ENCODE measurements at regions not wholly inside any gene's neighbourhood (a gene's known extent, or its start where the extent isn't known, plus 50 kb on each side); places are given as distances from the start of the nearest gene placed in this dataset.
"Not testable (repeated sequence)": the region's sequence is repeated elsewhere in the genome, so short reads cannot be mapped to it uniquely, and the experiment has no call there.

- CTCF ChIA-PET: interaction anchor here (1.2 to 2.1 kb wide), 2 partner anchors 12 to 54 kb away, joined by 3 to 7 read pairs; no protein-coding TSS in a partner anchor
- Mint-ChIP-seq H3K27me3 (no peaks in the 10 kb centered on the region), H3K4me3 (peak overlapping the region; percentile 27), H3K9me3 (ENCODE audit: low read depth) (no peaks in the 10 kb centered on the region), H3K4me1 (peaks cover 42% of the 10 kb centered on the region), H3K36me3 (peaks cover 17% of the 10 kb centered on the region), H3K27ac (peak overlapping the region; percentile 91)
- ATAC-seq (peak; percentile 88), DNase-seq (peak; percentile 85)
These were observed 1104.1 kb upstream of the TMEM132C start for GRCh38 chr12:127162902-127163301.

- peak overlapping the region; percentile 79 for H3K27ac Mint-ChIP-seq
- peaks cover 16% of the 10 kb centered on the region for H3K36me3 Mint-ChIP-seq
- CTCF ChIA-PET: interaction anchor here (1.0 kb wide), 1 partner anchor 24 kb away, joined by 3 read pairs; no protein-coding TSS in a partner anchor
- H3K9me3 Mint-ChIP-seq (ENCODE audit: low read depth): no peaks in the 10 kb centered on the region
- peak overlapping the region; percentile 74 for H3K4me3 Mint-ChIP-seq
- ATAC-seq: peak; percentile 83
- H3K4me1 Mint-ChIP-seq: peaks cover 41% of the 10 kb centered on the region
- DNase-seq: peak; percentile 87
- H3K27me3 Mint-ChIP-seq: peaks cover 17% of the 10 kb centered on the region
These were observed 1101.2 kb upstream of the TMEM132C start for GRCh38 chr12:127165567-127166392.

GRCh38 chr12:127169321-127170181, 1097.4 kb upstream of the TMEM132C start:
- H3K4me1 Mint-ChIP-seq: peaks cover 5% of the 10 kb centered on the region
- no peak overlapping the region for H3K4me3 Mint-ChIP-seq
- ATAC-seq (no peak), DNase-seq (no peak)
- CTCF ChIA-PET: interaction anchor here (0.6 kb wide), 1 partner anchor 1640 kb away, joined by 4 read pairs; no protein-coding TSS in a partner anchor
- no peaks in the 10 kb centered on the region for H3K36me3 Mint-ChIP-seq
- H3K27me3 Mint-ChIP-seq: peaks cover 17% of the 10 kb centered on the region
- H3K27ac Mint-ChIP-seq: no peak overlapping the region
- peaks cover 2% of the 10 kb centered on the region for H3K9me3 Mint-ChIP-seq (ENCODE audit: low read depth)

GRCh38 chr12:127170226-127171180, 1096.5 kb upstream of the TMEM132C start:
- CTCF ChIA-PET: no interaction called here
- Mint-ChIP-seq H3K36me3 (no peaks in the 10 kb centered on the region), H3K4me3 (no peak overlapping the region), H3K27ac (no peak overlapping the region), H3K9me3 (ENCODE audit: low read depth) (peaks cover 2% of the 10 kb centered on the region), H3K27me3 (peaks cover 17% of the 10 kb centered on the region), H3K4me1 (peaks cover 4% of the 10 kb centered on the region)
- ATAC-seq: no peak
- DNase-seq: no peak

GRCh38 chr12:127172861-127173260, 1094.1 kb upstream of the TMEM132C start:
- peaks cover 4% of the 10 kb centered on the region for H3K9me3 Mint-ChIP-seq (ENCODE audit: low read depth)
- no peak overlapping the region for H3K4me3 Mint-ChIP-seq
- no peak overlapping the region for H3K27ac Mint-ChIP-seq
- H3K4me1 Mint-ChIP-seq: no peaks in the 10 kb centered on the region
- DNase-seq (no peak), ATAC-seq (no peak)
- CTCF ChIA-PET: no interaction called here
- H3K36me3 Mint-ChIP-seq: no peaks in the 10 kb centered on the region
- H3K27me3 Mint-ChIP-seq: peaks cover 17% of the 10 kb centered on the region

- ATAC-seq; H3K27ac Mint-ChIP-seq; H3K4me1 Mint-ChIP-seq; H3K9me3 Mint-ChIP-seq (ENCODE audit: low read depth); H3K4me3 Mint-ChIP-seq; CTCF ChIA-PET; H3K36me3 Mint-ChIP-seq; DNase-seq; H3K27me3 Mint-ChIP-seq: not testable (repeated sequence)
These were observed 1093.0 kb upstream of the TMEM132C start for GRCh38 chr12:127173971-127174370.

GRCh38 chr12:127174881-127175280, 1092.1 kb upstream of the TMEM132C start:
- Mint-ChIP-seq H3K27me3 (no peaks in the 10 kb centered on the region), H3K36me3 (no peaks in the 10 kb centered on the region), H3K27ac (no peak overlapping the region), H3K4me3 (no peak overlapping the region), H3K9me3 (ENCODE audit: low read depth) (peaks cover 4% of the 10 kb centered on the region), H3K4me1 (no peaks in the 10 kb centered on the region)
- CTCF ChIA-PET: no interaction called here
- ATAC-seq (no peak), DNase-seq (no peak)

- ATAC-seq (no peak), DNase-seq (no peak)
- Mint-ChIP-seq H3K27me3 (no peaks in the 10 kb centered on the region), H3K9me3 (ENCODE audit: low read depth) (peaks cover 4% of the 10 kb centered on the region), H3K27ac (no peak overlapping the region), H3K4me3 (no peak overlapping the region), H3K4me1 (no peaks in the 10 kb centered on the region), H3K36me3 (no peaks in the 10 kb centered on the region)
- CTCF ChIA-PET: interaction anchor here (1.1 kb wide), 1 partner anchor 66 kb away, joined by 3 read pairs; no protein-coding TSS in a partner anchor
These were observed 1091.6 kb upstream of the TMEM132C start for GRCh38 chr12:127175361-127175760.

- H3K4me1 Mint-ChIP-seq: no peaks in the 10 kb centered on the region
- CTCF ChIA-PET: no interaction called here
- DNase-seq (no peak), ATAC-seq (no peak)
- H3K9me3 Mint-ChIP-seq (ENCODE audit: low read depth): peaks cover 4% of the 10 kb centered on the region
- no peaks in the 10 kb centered on the region for H3K36me3 Mint-ChIP-seq
- H3K27ac Mint-ChIP-seq: no peak overlapping the region
- H3K4me3 Mint-ChIP-seq: no peak overlapping the region
- no peaks in the 10 kb centered on the region for H3K27me3 Mint-ChIP-seq
These were observed 1090.2 kb upstream of the TMEM132C start for GRCh38 chr12:127176804-127177203.

GRCh38 chr12:127178052-127178451, 1088.9 kb upstream of the TMEM132C start:
- CTCF ChIA-PET: no interaction called here
- Mint-ChIP-seq H3K4me1 (no peaks in the 10 kb centered on the region), H3K9me3 (ENCODE audit: low read depth) (peaks cover 3% of the 10 kb centered on the region), H3K36me3 (no peaks in the 10 kb centered on the region), H3K27me3 (no peaks in the 10 kb centered on the region), H3K4me3 (no peak overlapping the region), H3K27ac (no peak overlapping the region)
- DNase-seq (no peak), ATAC-seq (no peak)

GRCh38 chr12:127178463-127178862, 1088.5 kb upstream of the TMEM132C start:
- H3K36me3 Mint-ChIP-seq: no peaks in the 10 kb centered on the region
- CTCF ChIA-PET: no interaction called here
- H3K4me1 Mint-ChIP-seq: no peaks in the 10 kb centered on the region
- DNase-seq (no peak), ATAC-seq (no peak)
- no peaks in the 10 kb centered on the region for H3K27me3 Mint-ChIP-seq
- no peak overlapping the region for H3K27ac Mint-ChIP-seq
- H3K9me3 Mint-ChIP-seq (ENCODE audit: low read depth): peaks cover 3% of the 10 kb centered on the region
- H3K4me3 Mint-ChIP-seq: no peak overlapping the region

GRCh38 chr12:127179176-127179575, 1087.8 kb upstream of the TMEM132C start:
- Mint-ChIP-seq H3K4me3 (no peak overlapping the region), H3K36me3 (no peaks in the 10 kb centered on the region), H3K27me3 (no peaks in the 10 kb centered on the region), H3K9me3 (ENCODE audit: low read depth) (peaks cover 3% of the 10 kb centered on the region), H3K4me1 (no peaks in the 10 kb centered on the region), H3K27ac (no peak overlapping the region)
- CTCF ChIA-PET: no interaction called here
- ATAC-seq (no peak), DNase-seq (no peak)

- CTCF ChIA-PET: no interaction called here
- Mint-ChIP-seq H3K27me3 (peaks cover 2% of the 10 kb centered on the region), H3K27ac (no peak overlapping the region), H3K4me1 (no peaks in the 10 kb centered on the region), H3K4me3 (no peak overlapping the region), H3K9me3 (ENCODE audit: low read depth) (peaks cover 3% of the 10 kb centered on the region), H3K36me3 (no peaks in the 10 kb centered on the region)
- no peak for ATAC-seq
- no peak for DNase-seq
These were observed 1085.0 kb upstream of the TMEM132C start for GRCh38 chr12:127182018-127182417.

Data from activated CD8-positive, alpha-beta memory T cell treated with anti-CD3 and anti-CD28 coated beads, Interleukin-2, amount 10 ng/mL, durations not matched to agents 7 days and 5 days (primary cell).